GM19035 (cell line): ENCODE measurements at regions not wholly inside any gene's neighbourhood (a gene's known extent, or its start where the extent isn't known, plus 50 kb on each side); places are given as distances from the start of the nearest gene placed in this dataset.
A peak's percentile ranks its signal among the peaks of the same experiment; 100 is the strongest.
"Not testable (repeated sequence)": the region's sequence is repeated elsewhere in the genome, so short reads cannot be mapped to it uniquely, and the experiment has no call there.

Experiments
- ATAC-seq: cut with Tn5 transposase; IDR thresholded peaks from one replicate; pipeline ENCODE4 v1.9.1; 2021; ENCODE audit not compliant: unreplicated experiment

- ATAC-seq, result no peak
Measured at GRCh38 chr14:106651016-106651415, 1124.6 kb downstream of the TMEM121 start.

GRCh38 chr14:106652494-106652893, 1126.1 kb downstream of the TMEM121 start:
- ATAC-seq, result no peak

- ATAC-seq, result no peak
Measured at GRCh38 chr14:106657460-106657859, 1131.1 kb downstream of the TMEM121 start.

GRCh38 chr14:106658066-106658860, 1131.9 kb downstream of the TMEM121 start:
- ATAC-seq, result not testable (repeated sequence)

- not testable (repeated sequence) for ATAC-seq
Measured at GRCh38 chr14:106661561-106661960, 1135.2 kb downstream of the TMEM121 start.

GRCh38 chr14:106662936-106663550, 1136.7 kb downstream of the TMEM121 start:
- ATAC-seq, result no peak

- ATAC-seq, result not testable (repeated sequence)
Measured at GRCh38 chr14:106663805-106664410, 1137.5 kb downstream of the TMEM121 start.

GRCh38 chr14:106665814-106666213, 1139.4 kb downstream of the TMEM121 start:
- ATAC-seq, result no peak

- no peak for ATAC-seq
Measured at GRCh38 chr14:106666341-106666740, 1140.0 kb downstream of the TMEM121 start.

- no peak for ATAC-seq
Measured at GRCh38 chr14:106670011-106670410, 1143.6 kb downstream of the TMEM121 start.

- not testable (repeated sequence) for ATAC-seq
Measured at GRCh38 chr14:106674093-106674492, 1147.7 kb downstream of the TMEM121 start.

GRCh38 chr14:106674509-106675125, 1148.2 kb downstream of the TMEM121 start:
- ATAC-seq, result not testable (repeated sequence)

GRCh38 chr14:106675716-106676115, 1149.3 kb downstream of the TMEM121 start:
- not testable (repeated sequence) for ATAC-seq

GRCh38 chr14:106679776-106680175, 1153.4 kb downstream of the TMEM121 start:
- ATAC-seq, result no peak

- no peak for ATAC-seq
Measured at GRCh38 chr14:106681161-106681560, 1154.8 kb downstream of the TMEM121 start.

GRCh38 chr14:106681568-106681967, 1155.2 kb downstream of the TMEM121 start:
- ATAC-seq, result no peak

GRCh38 chr14:106683631-106684030, 1157.2 kb downstream of the TMEM121 start:
- no peak for ATAC-seq

GRCh38 chr14:106686533-106686932, 1160.2 kb downstream of the TMEM121 start:
- ATAC-seq, result no peak

GRCh38 chr14:106690333-106690891, 1164.0 kb downstream of the TMEM121 start:
- ATAC-seq, result no peak

- peak; percentile 60 for ATAC-seq
Measured at GRCh38 chr14:106691601-106692291, 1165.4 kb downstream of the TMEM121 start.
